GM13976 (cell line): ENCODE measurements at regions not wholly inside any gene's neighbourhood (a gene's known extent, or its start where the extent isn't known, plus 50 kb on each side); places are given as distances from the start of the nearest gene placed in this dataset.

Source experiments
- DNase-seq: peaks from one replicate; pipeline ENCODE4 v3.0.0; 2012; ENCODE audit warnings: low spot score
- CTCF ChIP-seq: IDR thresholded peaks from 2 replicates; pipeline ENCODE4 v1.5.1; 2012; ENCODE audit warnings: borderline replicate concordance, mild to moderate bottlenecking; ENCODE audit not compliant: insufficient read depth; ENCODE audit errors: extremely low read depth, missing control alignments, control extremely low read depth
- in situ Hi-C: fragments of 300-500 bp; cut with MboI; formaldehyde crosslinking; loops from one replicate; pipeline ENCODE4 v1.12.0; 2022; ENCODE audit warnings: low sequenced_read_pairs, mixed read lengths, inconsistent platforms; ENCODE audit not compliant: unreplicated experiment

- TF ChIP-seq CTCF = no peak
- DNase-seq = no peak
- in situ Hi-C loops = no loop called here
These were observed 119.3 kb downstream of the TMCO5A start for GRCh38 chr15:38053776-38054175.

DNA sequence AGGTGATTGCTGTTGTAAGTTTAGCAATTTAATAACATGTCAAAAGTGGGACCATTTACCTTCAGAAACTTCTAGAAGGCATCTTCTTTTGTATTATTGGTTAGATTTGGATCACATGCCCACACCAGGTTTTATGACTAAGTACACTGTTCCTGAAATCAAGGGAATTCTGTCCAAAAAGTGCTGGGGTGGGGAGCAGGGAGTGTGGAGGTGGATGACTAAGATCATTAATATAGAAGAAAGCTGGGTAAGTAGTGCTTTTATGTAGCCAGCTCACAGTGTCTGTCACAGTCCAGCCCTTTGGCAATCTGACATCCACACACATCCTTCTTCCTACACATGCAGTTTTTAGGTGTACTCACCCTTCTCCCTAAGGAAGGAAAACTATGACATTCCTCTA is 120.0 kb downstream of the TMCO5A start:
- DNase-seq = no peak
- no peak for TF ChIP-seq CTCF
- in situ Hi-C loops = no loop called here

GRCh38 chr15:38058596-38059075 is 124.2 kb downstream of the TMCO5A start:
- no peak for TF ChIP-seq CTCF
- DNase-seq = no peak
- in situ Hi-C loops = no loop called here

DNA sequence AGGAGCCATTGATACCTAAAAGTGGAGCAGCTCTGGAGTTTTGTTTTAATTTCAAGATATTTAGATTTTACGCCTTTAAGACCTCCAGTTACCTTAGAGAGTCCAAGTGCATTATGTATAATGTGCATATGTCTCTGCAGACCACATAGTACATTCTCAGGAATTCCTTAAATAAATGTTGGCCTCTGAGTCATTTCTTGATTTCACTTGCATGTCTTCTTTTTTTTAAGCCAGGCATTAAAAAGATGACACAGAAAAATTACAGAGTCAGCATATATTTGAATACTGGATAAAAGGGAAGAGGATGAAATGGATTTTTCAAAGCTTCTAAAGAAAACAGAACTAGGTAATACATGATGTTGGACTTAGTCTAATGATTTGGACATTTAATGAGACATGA is 125.2 kb downstream of the TMCO5A start:
- in situ Hi-C loops = no loop called here
- TF ChIP-seq CTCF = no peak
- no peak for DNase-seq

GRCh38 chr15:38061856-38062649 is 127.6 kb downstream of the TMCO5A start:
- no peak for TF ChIP-seq CTCF
- no peak for DNase-seq
- in situ Hi-C loops = no loop called here

GRCh38 chr15:38062696-38063095 is 128.3 kb downstream of the TMCO5A start:
- in situ Hi-C loops = no loop called here
- no peak for DNase-seq
- no peak for TF ChIP-seq CTCF
